ENCODE measurements at regions not wholly inside any gene's neighbourhood (a gene's known extent, or its start where the extent isn't known, plus 50 kb on each side); places are given as distances from the start of the nearest gene placed in this dataset.

DNA sequence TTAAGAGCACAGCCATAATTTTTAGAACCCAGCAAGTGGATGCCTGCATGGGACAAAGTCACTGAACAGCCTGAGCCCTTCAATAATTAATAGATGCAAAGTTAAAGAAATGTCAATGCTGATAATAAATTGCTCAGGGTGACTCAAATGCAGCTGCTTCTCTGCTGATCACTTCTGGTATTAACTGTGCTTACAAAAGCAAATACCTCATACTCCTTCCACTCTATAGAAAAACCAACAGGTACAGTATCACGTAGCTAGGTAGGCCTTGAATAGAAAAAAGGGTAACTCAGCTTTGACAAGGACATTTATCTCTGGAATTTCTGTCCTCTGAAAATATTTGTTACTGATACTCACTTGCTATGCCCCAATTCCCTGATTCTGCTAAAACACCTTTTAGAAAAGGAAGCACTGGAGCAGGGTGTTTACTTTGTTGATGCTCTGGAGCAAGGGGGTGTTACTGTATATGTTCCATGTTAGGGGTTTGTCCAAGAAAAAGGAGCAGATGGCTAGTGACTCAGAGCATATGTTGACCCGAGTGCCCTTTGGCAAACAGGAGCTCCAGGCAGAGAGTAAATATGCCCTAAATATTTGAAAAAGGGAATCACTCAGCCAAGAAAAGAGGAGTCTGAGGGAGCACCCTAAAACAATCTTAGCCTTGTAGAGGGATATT is 59.1 kb upstream of the RTN4 start (continued):
- TF ChIP-seq, protein P1, sequence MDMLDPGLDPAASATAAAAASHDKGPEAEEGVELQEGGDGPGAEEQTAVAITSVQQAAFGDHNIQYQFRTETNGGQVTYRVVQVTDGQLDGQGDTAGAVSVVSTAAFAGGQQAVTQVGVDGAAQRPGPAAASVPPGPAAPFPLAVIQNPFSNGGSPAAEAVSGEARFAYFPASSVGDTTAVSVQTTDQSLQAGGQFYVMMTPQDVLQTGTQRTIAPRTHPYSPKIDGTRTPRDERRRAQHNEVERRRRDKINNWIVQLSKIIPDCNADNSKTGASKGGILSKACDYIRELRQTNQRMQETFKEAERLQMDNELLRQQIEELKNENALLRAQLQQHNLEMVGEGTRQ (IDR thresholded peaks at IDR 0.05; ENCODE audit: low read depth, low read length) = no peak
- TF ChIP-seq, protein P1 (CRISPR knock-in tag; IDR thresholded peaks at IDR 0.05; ENCODE audit: borderline replicate concordance) = no peak
- no peak for TF ChIP-seq REXO4 (CRISPR knock-in tag; IDR thresholded peaks at IDR 0.05; ENCODE audit: borderline replicate concordance)
- no peak for TF ChIP-seq FOXK2 (IDR thresholded peaks at IDR 0.05)
- 0 out of 2 replicates have a peak, but pooled peaks have one; percentile 50 for TF ChIP-seq ZNF335 (CRISPR knock-in tag; IDR thresholded peaks at IDR 0.05)
- no peak for TF ChIP-seq KAT2B (IDR thresholded peaks at IDR 0.05; ENCODE audit: borderline replicate concordance, low read depth, low read length)
- TF ChIP-seq YEATS2 (CRISPR knock-in tag; IDR thresholded peaks at IDR 0.05; ENCODE audit: borderline replicate concordance) = peak; percentile 29; the same call in 1 of the 2 replicates
- TF ChIP-seq KDM2A (CRISPR knock-in tag; IDR thresholded peaks at IDR 0.05; ENCODE audit: borderline replicate concordance, low read depth) = no peak
- no peak for TF ChIP-seq ZNF574 (CRISPR knock-in tag; IDR thresholded peaks at IDR 0.05)
- peak; percentile 52; the same call in 1 of the 2 replicates for TF ChIP-seq ISL2 (CRISPR knock-in tag; IDR thresholded peaks at IDR 0.05)
- TF ChIP-seq JARID2 (CRISPR knock-in tag; IDR thresholded peaks at IDR 0.05; ENCODE audit: insufficient replicate concordance) = no peak
- TF ChIP-seq TFDP1 (CRISPR knock-in tag; IDR thresholded peaks at IDR 0.05; ENCODE audit: borderline replicate concordance) = no peak
- TF ChIP-seq DMTF1 (CRISPR knock-in tag; IDR thresholded peaks at IDR 0.05) = no peak
- no peak for TF ChIP-seq ATF2 (CRISPR knock-in tag; IDR thresholded peaks at IDR 0.05)
- TF ChIP-seq, protein P2, sequence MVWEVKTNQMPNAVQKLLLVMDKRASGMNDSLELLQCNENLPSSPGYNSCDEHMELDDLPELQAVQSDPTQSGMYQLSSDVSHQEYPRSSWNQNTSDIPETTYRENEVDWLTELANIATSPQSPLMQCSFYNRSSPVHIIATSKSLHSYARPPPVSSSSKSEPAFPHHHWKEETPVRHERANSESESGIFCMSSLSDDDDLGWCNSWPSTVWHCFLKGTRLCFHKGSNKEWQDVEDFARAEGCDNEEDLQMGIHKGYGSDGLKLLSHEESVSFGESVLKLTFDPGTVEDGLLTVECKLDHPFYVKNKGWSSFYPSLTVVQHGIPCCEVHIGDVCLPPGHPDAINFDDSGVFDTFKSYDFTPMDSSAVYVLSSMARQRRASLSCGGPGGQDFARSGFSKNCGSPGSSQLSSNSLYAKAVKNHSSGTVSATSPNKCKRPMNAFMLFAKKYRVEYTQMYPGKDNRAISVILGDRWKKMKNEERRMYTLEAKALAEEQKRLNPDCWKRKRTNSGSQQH (CRISPR knock-in tag; IDR thresholded peaks at IDR 0.05; ENCODE audit: low read depth) = no peak
- no peak for TF ChIP-seq ZNF780A (CRISPR knock-in tag; IDR thresholded peaks at IDR 0.05)
- TF ChIP-seq DRAP1 (CRISPR knock-in tag; IDR thresholded peaks at IDR 0.05) = no peak
- no peak for TF ChIP-seq RFXAP (CRISPR knock-in tag; IDR thresholded peaks at IDR 0.05; ENCODE audit: borderline replicate concordance)

Data from HepG2 (cell line).